Sciatic nerve (tissue), 2 donors: ENCODE measurements at regions not wholly inside any gene's neighbourhood (a gene's known extent, or its start where the extent isn't known, plus 50 kb on each side); places are given as distances from the start of the nearest gene placed in this dataset.

ENCODE experiments used
- ATAC-seq: fragments of 200-7000 bp; cut with Tn5 transposase; one replicate; pipeline ENCODE4 v1.9.1; 2020; ENCODE audit warnings: mild to moderate bottlenecking, moderate library complexity
- DNase-seq: peaks from one replicate; pipeline ENCODE4 v3.0.0-alpha.2; 2020; ENCODE audit warnings: low spot score
- intact Hi-C: fragments of 100-400 bp; cut with DNase I; formaldehyde crosslinking; loops from one replicate; pipeline ENCODE4 v1.14.2; 2022
- donor health status: DM: no; HTN: no; CAD: no.
- donor health status: DM: no; HTN: no; CAD: no.

GRCh38 chr6:43838276-43839036 lies 68.4 kb downstream of the VEGFA start:
- peak; percentile 71 for DNase-seq
- intact Hi-C loops, result no loop called here
- peak; percentile 94 for ATAC-seq

- intact Hi-C loops, result no loop called here
- ATAC-seq (no peak), DNase-seq (no peak)
These were observed 67.5 kb downstream of the VEGFA start for GRCh38 chr6:43837507-43837906.

- ATAC-seq (no peak), DNase-seq (no peak)
- intact Hi-C loops, result no loop called here
These were observed 66.7 kb downstream of the VEGFA start for GRCh38 chr6:43836507-43837240.
